Stimulated activated CD8-positive, alpha-beta memory T cell treated with anti-CD3 and anti-CD28 coated beads, Interleukin-7, amount 100 ng/mL, for 48 hours (primary cell): ENCODE measurements at regions not wholly inside any gene's neighbourhood (a gene's known extent, or its start where the extent isn't known, plus 50 kb on each side); places are given as distances from the start of the nearest gene placed in this dataset.
"Not testable (repeated sequence)": the region's sequence is repeated elsewhere in the genome, so short reads cannot be mapped to it uniquely, and the experiment has no call there.

Source experiments
- DNase-seq, 2 donors: peaks; one replicate each; pipeline ENCODE4 v3.0.0-alpha.2; 2020; ENCODE audit warnings: low read depth in 1 of 2; ENCODE audit errors: extremely low read depth in 1 of 2

DNA sequence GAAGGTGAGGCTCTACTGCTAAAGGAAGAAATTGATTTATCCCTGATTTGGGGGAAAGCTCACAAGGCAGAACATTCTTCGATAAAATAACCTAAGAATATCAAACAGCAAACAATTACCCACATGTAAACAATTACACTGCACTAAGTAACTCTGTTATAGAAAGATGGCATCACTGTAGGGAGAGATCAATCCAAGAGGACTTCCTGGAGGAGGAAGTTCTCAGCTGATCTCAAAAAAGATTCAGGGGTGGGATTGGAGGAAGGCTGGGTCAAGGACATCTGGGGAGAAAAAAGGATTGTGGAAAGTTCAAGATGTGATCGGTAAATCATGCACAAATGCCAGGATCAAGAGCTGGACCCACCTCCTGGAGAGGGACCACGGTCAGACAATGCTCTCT, 361.0 kb upstream of the SULF2 start:
- no peak for DNase-seq

DNA sequence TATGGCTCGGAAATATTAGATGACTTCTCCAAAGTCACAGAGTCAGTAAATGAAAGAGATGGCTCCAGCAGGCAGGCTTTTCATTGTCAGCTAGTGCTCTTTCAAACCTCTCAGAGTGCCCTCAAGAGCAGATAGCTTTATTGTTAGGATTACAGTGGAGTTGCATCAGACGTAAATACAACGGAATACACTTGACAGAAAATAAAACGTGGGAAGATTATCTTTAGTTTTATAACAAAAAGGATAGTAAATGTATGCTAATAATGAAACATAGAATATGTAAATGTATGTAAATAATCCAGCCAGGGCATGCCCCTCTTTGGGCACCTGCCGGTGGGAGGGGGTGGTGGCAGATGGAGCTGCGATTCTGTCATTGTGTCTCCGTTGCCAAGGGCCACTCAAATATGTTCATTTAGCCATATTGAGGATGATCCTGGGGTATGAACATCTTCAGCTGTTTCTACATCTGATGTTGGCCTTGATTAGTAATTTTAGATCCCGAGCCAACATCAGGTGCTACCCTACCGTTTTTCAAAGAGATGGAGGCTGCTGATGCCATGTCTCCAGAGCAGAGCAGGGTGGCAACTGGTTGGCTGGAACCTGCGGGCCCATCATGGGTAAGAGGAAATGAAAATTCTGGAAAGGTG, 358.3 kb upstream of the SULF2 start:
- no peak for DNase-seq

DNA sequence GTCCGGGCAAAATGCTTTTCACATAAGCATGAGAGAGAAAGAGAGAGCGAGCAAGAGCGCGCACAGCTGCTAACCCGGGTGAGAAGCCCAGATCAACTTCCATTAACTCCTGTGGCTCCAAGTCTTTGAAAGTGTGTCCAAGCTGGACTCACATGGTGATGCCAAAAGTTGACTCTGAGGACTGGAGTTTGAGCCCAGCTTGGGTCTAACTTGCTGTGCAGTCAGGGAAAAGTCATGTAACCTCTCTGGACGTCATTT, 357.2 kb upstream of the SULF2 start:
- DNase-seq = no peak

DNA sequence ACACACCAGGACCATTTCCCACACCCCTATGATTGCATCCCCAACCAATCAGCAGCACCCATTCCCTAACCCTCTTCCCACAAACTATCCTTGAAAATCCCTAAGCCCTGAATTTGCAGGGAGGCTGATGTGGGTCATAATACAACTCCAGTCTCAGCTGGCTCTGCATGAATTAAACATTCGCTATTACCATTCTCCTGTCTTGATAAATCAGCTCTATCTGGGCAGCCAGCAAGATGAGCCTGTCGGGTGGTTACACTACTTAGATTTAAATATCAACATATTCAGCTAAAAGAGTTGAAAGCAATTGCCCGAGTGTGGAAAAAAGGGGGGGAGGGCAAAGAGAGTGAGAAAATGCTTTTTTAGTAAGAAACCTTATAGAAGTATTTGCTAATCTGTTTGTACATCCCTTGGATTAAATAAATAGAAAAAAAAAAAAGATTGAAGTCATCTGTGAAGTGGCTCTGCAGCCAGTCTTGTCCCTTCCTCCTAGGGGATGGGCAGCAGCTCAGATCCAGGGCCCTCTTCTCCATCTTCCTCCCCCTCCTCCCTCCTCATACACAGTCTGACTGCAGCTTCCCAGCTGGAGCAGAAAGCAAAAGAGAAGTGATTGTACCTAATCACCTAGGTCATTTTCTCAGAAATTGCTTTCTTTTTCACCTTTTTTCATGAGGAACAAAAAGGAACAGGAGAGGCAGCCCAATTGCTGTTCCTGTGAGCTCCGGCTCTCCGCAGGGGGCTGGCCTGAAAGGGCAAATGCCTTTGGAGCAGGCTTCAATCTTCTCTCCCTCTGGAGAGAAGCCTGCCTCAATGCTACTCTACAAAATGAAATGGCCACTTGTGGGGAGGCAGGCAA, 356.6 kb upstream of the SULF2 start:
- no peak for DNase-seq

DNA sequence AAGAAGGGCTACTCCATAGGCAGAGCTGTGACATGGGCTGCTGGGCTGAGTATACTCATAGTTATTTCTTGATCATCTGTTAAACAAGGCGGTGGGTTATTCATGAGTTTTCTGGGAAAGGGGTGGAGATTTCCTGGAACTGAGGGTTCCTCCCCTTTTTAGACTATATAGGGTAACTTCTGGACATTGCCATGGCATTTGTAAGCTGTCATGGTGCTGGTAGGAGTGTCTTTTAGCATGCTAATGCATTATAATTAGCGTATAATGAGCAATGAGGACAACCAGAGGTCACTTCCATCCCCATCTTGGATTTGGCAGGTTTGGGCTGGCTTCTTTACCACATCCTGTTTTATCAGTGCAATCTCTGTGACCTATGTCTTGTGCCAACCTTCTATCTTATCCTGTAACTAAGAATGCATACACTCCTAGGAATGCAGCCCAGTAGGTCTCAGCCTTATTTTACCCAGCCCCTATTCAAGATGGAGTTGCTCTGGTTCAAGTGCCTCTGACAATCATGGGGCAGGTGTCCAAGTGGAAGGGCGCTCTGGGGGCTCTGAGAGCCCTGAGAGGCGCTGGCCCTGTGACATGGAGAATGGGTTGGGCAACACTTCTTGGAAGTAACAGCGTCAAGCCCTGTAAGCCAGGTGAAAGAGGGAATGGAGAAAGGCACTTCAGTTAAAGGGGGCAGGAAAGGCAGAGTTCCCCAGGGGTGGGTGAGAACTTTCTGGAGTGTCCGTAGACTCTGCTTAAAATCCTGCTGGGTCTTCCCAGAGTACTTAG, 354.2 kb upstream of the SULF2 start:
- DNase-seq = no peak

DNA sequence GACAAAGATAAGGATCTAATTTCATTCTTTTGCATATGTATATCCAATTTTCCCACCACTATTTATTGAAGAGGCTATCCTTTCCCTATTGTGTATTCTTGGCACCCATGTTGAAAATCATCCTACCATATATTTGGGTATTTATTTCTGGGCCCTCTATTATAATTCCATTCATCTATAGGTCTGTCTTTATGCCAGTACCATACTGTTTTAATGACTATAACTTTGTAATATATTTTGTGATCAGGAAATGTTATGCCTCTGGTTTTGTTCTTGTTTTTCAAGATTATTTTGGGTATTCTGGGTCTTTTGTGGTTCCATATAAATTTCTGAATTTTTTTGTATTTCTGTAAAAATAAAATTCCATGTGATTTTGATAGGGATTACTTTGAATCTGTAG, 347.6 kb upstream of the SULF2 start:
- no peak for DNase-seq

DNA sequence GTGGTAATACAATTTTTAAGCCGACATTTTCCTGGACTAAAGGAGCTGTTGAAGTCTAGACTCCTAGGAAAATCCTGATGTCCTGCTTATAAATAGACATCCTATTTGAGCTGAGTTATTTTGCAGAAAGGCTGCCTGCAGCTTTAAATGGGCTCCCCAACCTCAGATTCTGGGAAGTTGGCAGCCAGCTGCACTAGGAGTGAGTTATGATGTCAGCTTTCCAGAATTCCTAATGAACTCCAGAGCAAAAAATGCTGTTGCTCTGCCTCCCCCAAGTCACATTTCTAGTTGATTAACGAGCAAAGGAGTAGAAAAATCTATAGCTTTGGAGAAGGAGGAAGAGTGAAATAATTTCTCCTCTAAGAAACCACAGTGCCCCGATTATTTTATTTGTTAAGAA, 346.3 kb upstream of the SULF2 start:
- no peak for DNase-seq

DNA sequence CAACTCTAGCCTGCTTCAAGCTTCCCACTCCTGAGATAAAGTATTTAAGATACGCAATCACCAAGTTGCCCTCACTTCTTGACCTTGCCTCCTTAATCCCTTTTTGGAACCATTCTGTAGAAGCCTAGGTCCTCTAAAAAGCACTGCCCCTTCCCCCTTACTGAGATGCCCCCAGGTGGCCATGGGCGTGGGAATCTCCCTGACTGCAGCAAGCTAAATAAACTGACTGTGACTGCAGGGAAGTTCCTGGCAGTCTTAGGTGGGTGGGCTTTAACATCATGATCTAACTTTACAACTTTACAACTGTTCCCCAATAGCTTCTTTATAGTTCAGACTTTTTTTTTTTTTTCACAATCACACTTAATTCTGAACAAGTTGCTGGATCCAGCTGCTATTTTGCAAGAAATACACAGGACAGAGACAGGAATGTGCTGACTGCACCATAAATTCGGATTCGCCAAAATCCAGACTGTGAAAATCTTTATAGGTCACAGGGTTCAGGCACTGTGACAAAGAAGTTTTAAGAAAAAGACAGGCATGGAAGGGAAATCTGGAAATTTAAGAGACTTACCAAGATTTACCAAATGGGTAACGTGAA, 344.2 kb upstream of the SULF2 start:
- no peak for DNase-seq

DNA sequence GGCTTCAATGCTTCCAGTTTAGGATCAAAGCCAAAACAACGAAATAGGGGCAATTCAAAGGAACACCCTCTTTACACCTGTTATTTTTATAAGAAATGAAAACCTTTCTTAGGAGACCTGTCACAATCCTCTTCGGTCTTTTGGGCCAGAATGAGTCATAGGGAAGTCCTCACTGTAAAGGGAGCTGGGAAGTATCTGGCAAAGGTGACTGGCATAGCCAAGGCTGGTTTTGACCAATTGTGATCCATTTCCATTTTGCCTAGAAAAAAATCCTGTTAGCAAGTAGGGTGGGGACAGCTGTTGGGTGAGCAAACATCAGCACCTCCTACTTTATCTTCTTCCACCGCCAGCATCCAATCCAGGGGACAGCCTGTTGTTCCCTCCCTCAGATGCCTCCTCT, 343.2 kb upstream of the SULF2 start:
- no peak for DNase-seq

DNA sequence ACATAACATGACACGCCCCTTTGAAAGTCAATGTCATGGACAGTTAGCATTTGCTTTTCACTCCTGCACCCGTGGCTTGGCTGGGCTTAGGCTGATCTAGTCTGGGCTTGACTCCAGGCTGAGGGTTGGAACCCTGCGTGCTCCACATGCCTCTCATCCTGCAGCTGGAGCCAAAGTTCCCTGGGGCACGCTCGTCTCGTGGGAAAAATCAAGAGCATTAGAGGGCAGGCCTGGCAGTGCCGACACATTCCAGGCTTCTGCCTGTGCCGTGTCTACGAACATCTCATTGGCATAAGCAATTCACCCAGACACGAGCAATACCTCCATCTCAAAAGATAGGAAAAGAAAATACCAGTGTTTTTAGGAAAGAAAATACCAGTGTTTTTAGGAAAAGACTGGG, 342.7 kb upstream of the SULF2 start:
- DNase-seq = not testable (repeated sequence)

DNA sequence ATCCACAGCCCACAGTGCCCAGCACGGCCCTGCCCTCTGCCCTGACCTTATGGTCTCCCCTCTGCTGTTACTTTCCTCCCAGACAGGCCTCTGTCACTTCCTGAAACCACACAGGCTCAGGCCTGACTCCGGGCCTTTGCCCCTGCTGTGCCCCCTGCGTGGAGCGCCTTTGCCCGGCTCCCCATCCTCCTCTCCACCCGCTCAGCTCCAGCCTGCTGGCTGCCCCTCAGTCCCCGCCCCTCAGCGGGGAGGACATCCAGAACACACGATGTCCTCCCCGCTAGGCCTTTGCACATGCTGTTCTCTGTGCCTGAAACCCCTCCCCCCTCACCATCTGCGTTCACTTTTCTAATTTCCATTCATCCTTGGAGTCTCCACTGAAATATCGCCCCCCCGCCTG, 341.9 kb upstream of the SULF2 start:
- not testable (repeated sequence) for DNase-seq

DNA sequence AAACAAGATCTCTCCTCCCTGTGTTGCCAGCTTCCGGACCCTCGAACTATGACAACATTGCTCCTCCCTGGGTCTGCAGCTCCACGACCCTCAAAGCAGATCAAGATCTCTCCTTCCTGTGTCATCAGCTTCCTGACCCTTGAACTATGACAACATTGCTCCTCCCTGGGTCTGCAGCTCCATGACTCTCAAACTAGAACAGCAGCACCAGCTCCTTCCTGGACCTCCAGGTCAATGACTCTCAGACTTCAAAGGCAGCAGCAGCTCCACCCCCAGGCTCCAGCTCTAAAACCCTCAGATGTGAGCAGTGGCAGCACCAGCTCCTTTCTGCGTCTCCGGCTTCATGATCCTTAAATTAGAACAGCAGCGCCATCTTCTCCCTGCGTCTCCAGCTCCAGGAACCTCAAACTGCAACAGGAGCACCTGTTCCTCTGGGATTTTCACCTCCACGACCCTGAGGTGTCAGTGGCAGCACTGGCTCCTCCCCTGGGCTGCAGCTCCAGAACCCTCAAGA, 341.0 kb upstream of the SULF2 start:
- DNase-seq = no peak

DNA sequence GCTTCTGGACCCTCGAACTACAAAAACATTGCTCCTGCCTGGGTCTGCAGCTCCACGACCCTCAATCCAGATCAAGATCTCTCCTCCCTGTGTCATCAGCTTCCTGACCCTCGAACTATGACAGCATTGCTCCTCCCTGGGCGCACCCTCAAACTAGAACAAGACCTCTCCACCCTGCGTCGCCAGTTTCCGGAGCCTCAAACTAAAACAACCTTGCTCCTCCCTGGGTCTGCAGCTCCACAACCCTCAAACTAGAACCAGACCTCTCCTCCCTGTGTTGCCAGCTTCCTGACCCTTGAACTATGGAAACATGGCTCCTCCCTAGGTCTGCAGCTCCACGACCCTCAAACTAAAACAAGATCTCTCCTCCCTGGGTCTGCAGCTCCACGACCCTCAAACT, 339.7 kb upstream of the SULF2 start:
- no peak for DNase-seq

DNA sequence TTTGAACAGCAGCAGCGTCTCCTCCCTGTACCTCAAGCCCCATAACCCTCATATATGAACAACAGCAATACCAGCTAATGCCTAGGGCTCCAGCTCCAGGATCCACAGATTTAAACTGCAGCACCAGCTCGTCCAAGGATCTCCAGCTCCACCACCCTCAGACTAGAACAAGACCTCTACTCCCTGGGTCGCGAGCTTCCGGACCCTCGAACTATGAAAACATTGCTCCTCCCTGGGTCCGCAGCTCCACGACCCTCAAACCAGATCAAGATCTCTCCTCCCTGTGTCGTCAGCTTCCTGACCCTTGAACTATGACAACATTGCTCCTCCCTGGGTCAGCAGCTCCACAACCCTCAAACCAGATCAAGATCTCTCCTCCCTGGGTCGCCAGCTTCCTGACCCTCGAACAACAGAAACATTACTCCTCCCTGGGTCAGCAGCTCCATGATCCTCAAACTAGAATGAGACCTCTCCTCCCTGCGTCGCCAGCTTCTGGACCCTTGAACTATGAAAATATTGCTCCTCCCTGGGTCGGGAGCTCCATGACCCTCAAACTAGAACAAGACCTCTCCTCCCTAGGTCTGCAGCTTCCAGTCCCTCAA, 339.0 kb upstream of the SULF2 start:
- no peak for DNase-seq

DNA sequence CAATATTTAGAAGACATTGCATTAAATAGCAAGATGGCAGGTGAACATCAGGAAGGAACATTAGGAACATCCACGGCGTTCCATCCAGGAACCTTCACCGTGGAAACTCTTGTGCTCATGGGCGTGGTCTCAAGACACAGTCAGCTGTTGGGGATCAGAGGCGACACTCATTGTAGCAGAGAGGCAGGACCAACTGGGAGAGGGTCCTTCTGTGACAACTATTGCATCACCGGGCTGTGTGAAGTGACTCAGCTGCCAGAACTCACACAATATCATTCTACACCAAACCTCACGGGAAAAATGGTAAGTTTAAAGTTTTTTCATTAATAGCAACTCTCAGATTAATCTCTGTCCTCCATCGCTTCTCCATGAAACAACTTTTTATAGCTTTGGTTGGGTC, 334.8 kb upstream of the SULF2 start:
- no peak for DNase-seq

DNA sequence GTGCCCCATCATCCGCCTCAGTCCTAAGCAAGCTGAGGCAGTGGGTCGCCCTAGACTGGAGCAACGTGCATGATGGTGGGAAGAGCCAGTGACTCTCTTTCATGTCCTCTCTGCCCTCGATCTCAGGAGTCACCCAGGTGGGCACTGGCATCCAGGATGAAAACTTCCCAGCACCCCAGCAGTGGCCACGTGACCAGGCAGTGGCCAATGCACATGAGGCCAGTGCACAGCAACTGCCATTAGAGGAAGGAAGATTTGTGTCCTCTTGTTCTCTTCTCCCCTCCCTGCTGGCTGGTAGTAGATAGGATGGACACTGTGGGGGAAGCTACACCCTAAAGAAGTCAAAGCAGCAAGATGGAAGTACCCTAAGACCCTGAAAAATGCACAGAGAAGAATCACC, 334.1 kb upstream of the SULF2 start:
- DNase-seq = not testable (repeated sequence)

DNA sequence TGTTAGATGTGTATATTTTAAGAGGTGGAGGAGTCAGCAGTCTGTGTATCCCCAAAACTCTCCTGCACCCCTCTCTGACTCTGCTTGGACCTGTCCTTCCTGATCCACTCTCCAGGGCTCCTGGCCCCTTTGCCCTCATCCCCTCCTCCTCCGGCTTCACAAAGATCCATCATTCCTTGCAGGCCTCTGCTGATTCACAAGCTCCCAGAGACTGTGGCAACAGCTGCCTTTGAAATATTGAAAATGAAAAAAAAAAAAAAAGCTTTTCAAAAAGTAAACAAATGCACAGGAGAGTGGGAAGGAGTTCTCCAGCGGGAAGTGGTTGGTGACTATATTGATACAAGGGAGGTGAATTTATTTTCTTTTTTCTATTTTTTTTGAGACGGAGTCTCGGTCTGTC, 330.2 kb upstream of the SULF2 start:
- no peak for DNase-seq

DNA sequence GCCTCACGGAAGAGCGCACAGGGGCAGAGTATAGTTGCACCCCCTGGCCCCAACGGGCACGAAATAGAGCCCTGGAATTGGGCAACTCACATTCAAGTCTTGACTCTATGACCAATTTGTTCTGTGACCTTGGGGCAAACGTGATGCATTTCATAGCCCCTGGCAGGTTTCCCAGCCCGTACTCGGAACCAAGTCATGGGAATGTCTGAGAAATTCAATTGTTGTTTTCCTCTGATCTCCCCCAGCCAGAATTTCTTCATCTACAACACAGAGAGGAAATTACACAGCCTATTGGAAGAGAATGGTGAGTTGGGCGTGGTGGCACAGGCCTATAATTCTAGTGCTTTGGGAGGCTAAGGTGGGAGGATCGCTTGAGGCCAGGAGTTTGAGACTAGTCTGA, 322.3 kb upstream of the SULF2 start:
- DNase-seq = no peak

DNA sequence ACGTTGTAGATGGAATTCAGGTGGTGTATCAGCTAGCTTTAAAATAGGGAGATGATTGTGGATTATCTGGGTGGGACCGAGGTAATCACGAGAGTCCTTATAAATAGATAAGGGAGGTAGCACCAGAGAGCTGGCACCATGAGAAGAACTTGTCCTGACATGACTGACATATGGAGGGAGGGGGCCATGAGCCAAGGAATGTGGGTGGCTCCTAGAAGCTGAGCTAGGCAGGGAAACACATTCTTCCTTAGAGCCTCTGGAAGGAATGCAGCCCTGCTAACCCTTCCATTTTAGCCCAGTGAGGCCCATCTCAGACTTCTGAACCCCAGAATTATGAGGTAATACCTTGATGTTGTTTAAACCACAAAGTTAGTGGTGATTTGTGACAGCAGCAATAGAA, 321.1 kb upstream of the SULF2 start:
- DNase-seq = no peak

DNA sequence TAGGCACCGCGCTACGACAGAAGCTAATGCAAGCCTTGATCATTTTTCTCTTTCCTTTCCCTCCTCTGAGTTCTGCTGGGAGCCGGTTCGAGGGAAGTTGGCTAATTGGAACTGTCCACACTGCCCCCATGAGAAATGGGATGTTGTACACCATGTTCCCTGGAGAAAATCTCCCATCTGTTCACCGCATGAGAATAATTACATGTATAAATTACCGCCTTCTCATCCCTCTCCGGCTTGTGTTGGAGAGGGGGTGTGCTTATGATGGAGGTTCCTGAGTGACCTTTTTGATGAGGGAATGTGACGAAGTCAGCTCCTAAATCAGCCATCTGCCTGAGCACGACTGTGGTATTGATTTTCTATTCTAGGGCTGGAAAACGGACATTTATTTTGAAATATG, 320.2 kb upstream of the SULF2 start:
- no peak for DNase-seq
